Stimulated activated CD4-positive, alpha-beta T cell treated with anti-CD3 and anti-CD28 coated beads, Interleukin-4, amount 100 ng/mL, for 48 hours (primary cell): ENCODE measurements at regions not wholly inside any gene's neighbourhood (a gene's known extent, or its start where the extent isn't known, plus 50 kb on each side); places are given as distances from the start of the nearest gene placed in this dataset.

ENCODE experiments used
- DNase-seq, 2 donors: peaks; one replicate each; pipeline ENCODE4 v3.0.0-alpha.2; 2020; ENCODE audit warnings: low read depth in 2 of 2

- DNase-seq = no peak
Measured at GRCh38 chr2:12110481-12110880, 364.0 kb downstream of the LPIN1 start.

- no peak for DNase-seq
Measured at GRCh38 chr2:12113412-12113811, 367.0 kb downstream of the LPIN1 start.

DNA sequence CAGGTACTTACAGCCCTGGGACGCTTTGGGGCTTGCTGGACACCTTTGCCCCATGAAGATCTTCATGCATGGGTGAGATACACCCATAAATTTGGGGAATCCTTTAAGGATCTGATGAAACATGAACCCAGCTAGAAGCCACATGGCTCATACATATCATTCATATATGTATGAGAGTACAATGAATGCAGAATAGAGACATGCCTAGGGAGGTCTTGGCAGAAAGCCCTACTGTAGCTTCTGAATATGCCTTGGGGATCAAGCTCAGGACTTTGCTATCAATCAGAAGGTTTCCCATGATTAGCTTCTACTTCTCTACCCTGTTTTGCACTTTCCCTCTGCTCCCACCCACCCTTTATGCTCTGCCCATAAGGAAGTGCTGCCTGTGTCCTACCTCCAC is 368.4 kb downstream of the LPIN1 start:
- DNase-seq = no peak

- no peak for DNase-seq
Measured at GRCh38 chr2:12116228-12116750, 369.9 kb downstream of the LPIN1 start.

DNA sequence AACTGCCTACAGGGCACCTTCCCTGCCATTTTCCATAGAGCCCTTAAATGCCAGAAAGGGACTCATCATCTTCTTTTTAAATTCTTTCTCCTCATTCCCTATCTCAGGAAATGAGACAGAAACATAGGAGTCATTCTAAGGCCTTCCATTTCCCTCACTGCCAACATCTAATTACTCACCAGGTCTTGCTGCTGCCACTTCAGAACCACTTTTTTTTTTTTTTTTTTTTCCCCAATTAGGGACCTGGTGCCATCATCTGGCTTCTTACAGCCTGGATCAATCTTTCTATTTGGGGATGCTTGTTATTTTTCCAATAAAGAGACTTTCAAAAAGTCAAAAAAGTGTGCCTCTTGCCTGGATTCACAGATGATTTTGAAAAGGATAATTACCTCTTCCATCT is 373.4 kb downstream of the LPIN1 start:
- DNase-seq = no peak

DNA sequence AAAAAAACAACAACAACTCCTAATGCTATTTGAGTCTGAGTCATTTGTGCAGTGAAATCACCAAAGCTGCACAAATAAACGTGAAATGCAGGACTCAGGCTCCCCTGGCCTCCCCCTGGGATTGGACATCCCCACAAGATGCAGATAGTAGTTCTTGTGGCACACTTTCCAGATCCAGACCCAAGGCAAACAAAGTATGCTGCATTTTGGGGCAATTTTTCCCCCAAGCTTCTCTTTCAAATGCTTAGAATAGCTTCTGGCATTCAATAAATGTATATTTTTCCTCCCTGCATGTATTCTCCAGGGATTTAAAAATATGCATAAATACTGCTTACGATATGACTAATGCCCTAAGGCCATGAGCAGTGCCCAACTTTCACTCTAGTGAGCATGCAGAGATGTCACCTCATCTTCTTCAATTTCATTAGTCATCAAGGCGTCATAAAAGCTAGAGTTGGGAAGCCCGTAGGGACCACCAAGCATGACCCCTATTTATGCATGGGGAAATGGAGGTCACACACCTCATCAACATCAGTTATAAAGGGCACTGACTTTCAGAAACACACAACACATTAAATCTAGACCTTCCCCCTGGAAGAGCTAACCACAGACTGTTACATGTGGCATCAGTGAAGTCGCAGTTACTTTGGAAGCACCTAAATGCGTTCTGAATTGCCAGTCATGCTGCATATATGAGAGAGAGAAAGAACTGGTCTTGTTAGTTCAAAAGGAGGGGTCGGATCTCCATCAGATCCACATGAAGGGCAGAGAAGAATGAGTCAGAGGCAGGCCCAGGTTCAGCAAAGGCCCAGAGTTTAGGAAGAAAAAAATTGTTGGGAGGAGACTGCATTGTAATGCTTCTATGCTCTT is 374.1 kb downstream of the LPIN1 start:
- DNase-seq = no peak

- DNase-seq = no peak
Measured at GRCh38 chr2:12124790-12125189, 378.4 kb downstream of the LPIN1 start.

- no peak for DNase-seq
Measured at GRCh38 chr2:12126318-12126717, 379.9 kb downstream of the LPIN1 start.

DNA sequence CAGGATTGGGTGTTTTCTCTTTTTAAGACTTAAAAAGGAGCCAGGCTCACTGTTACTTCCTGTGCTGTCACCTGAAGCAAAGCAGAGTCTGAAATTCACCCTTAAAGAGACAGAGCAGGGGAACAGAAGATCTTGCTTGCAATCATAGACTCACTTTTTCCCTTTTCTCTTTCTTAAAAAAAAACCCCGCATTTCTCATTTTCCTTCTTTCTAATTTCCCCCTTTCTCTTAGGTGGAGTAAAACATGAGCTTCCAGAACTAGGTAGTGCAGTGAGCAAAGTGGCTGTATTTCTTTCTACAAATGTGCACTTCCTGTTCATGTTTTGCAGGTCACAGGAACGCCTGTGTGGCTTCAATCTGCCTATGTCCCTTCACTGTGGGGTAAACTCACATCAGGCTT is 381.2 kb downstream of the LPIN1 start:
- no peak for DNase-seq

DNA sequence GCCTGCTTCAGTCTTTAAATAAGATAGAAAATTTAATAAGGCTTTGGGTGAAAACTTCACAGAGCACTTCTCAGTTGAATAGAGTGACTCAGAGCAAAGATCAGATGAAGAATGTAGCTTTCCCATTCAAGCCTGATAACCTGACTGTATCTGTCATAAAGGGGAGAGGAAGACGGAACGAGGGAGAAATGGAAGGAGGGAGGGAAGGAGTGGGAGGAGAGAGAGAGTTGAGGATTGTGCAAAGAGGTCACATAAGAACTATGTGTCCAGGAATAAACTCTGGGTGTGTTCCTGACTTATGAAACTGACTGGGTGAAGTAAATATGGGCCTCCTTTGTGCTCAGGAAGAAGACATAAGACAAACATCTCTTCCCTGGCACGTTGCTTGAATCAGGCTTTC is 385.5 kb downstream of the LPIN1 start:
- no peak for DNase-seq

DNA sequence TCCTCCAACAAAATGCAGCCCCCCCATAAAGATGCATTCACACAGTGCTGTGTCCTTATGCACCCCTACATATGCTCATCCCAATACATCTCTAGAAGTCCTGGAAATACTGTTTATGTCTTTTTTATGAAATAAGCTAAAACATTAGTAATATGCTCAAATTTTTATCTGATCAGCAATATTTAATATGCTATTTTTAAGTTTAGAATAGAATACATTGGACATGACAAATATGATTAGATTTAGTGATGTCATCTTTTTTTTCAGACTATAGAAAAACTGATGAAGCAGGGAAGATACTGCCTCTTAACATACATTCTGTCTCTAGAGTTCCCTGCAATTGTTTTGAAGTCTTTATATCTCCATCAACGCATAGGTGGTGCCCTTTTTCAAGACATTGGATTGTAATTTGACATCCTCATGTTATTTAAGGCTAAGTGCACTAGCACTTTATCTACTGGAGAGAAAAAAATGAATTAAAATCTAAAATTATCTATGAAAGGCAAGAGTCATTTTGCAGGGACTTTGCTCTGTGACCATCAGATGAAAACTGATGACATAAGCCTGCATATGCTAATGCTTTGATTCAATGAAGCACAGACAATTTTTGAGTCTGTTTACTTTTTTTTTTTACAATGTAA is 395.3 kb downstream of the LPIN1 start:
- DNase-seq = no peak

DNA sequence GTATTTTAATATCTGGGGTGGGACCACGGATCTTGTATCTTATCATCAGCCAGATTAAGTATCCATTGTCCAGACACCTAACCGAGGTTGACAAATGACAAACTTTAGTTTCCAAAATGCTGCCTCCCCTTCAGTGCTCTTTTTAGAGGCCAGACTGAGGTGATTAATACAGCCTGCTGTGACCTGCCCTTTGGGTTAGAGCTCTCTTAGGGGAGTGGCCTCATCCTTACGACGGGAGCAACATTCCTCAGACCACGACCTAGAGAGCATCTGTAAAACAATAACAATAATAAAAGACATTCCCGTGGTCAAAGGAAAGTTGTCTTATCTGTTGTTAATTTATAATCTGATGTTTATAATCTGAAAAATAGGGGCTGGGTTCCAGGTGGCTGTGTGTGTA is 405.3 kb downstream of the LPIN1 start:
- no peak for DNase-seq

DNA sequence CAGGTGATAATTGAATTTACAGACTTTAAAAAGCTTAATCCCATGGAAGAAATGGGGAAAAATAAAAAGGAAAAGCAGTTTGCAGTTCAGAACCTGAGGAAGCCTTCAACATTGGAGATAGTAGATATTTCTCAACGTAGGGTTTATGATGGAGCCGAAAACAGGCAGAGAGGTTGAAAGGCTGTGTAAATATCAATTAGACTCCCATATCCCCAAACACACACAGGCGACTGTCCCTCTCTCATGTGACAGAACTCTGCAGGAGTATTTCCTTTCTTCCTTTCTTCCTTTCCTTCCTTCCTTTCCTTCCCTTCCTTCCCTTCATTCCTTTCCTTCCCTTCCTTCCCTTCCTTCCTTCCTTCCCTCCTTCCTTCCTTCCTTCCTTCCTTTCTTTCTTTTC is 406.5 kb downstream of the LPIN1 start:
- DNase-seq = no peak

DNA sequence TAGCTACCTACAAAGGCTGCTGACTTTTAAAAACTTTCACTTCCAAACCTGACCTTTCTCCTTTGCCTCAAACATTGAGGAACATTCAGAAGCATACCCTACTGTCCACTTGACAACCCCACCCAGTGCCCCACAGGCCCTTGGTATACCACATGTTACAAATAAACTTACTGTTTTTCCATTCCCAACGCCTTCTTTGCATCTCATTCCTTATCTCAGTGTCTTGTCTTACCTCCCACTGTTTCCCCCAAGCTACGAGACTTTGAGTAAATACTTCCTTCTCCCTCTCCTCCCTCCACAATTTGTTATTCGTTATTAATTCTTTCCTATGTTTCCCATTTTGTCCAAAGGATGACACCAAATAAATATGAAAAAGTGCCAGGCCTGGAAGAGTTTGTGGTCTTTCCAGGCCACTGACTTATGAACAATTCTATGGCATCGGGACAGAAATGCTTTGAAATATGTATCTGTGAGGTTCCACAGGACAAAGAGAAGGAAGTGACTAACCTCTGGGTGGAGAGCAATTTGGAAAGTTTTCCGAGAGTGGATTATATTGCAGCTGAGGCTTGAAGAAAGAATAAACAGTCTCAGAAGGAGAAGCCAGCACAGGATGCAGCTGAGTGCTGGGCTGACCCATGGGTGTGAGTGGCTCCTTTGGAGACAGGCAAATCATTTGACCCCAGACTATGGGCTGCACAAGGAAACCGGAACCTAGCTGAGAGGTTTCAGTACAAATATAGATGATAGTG is 409.0 kb downstream of the LPIN1 start:
- no peak for DNase-seq

- DNase-seq = no peak
Measured at GRCh38 chr2:12156349-12156748, 409.9 kb downstream of the LPIN1 start.

GRCh38 chr2:12161085-12161484 is 414.7 kb downstream of the LPIN1 start:
- DNase-seq = no peak

DNA sequence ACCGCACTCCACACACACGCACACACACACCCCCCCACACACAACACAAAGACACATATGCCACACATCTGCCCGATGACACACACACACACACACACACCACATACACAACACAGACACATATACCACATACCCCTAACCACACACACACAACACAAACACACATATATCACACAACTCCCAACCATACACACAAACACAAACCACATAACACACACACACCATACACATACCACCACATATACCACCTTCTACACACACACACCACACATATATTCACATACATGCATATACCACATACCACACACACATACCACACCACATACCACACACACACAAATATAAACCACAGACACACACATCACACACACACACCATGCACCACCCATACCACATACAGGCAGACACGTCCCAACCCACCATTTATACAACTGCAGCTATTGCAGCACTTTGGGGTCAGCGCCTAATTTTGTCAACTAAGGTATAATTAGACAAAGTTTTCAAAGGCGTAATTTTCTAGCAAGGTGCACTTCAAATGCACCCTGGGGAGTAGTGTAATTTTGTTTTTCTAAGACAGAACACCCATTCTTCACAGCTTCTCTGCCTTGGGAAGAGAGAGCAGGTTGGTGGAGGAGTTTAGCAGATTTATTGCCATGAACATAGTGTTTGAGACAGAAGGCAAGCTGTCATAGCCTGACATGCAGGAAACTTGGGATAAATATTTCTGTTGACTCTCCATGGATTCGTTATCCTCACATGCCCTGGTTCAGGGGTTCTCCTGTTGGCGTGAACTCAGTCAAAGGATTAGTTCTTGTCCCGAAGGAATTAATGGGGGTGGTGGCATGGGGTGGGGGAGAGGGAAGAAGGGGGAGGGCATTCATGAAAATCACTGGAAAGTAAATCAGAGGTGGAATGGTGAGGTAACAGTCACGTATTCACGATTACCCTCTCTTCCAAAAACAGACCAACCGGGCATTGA is 416.1 kb downstream of the LPIN1 start:
- no peak for DNase-seq

DNA sequence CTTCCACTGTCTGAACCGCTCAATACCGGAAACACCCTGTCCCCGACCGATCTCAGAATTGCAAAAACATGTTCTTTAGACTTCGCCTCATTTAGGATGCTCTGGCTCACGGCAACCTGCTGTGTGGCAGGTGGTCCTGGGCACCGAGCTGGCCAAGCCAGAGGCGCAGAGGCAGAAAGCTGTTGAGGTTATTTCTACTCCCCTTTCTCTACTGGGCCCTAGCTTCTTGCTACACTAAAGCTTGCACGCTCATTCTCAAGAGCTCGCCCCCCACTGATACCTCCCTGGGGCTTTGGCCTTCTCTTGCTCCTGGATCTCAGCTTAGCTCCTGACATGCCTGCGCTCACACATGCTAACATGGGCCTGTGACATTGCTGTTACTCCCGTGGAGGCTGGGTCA is 417.4 kb downstream of the LPIN1 start:
- no peak for DNase-seq

DNA sequence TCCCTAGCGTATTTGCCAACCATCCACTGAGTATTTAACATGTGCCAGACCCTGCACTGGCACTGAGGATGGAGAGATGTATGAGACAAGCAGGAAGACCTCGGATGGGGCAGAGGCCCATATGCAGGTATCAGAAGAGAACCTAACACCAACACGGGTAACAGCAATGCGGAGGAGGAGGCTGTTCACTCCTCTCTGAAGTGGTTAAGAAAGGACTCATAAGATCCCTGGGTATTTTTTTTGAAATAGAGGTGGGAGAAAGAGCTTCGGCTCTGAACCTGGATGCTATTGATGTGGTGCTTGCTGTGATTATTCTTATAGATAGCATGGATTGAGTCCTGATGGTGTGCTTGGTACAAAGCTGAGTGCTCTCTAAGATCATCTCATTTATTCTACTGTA is 418.3 kb downstream of the LPIN1 start:
- DNase-seq = no peak

DNA sequence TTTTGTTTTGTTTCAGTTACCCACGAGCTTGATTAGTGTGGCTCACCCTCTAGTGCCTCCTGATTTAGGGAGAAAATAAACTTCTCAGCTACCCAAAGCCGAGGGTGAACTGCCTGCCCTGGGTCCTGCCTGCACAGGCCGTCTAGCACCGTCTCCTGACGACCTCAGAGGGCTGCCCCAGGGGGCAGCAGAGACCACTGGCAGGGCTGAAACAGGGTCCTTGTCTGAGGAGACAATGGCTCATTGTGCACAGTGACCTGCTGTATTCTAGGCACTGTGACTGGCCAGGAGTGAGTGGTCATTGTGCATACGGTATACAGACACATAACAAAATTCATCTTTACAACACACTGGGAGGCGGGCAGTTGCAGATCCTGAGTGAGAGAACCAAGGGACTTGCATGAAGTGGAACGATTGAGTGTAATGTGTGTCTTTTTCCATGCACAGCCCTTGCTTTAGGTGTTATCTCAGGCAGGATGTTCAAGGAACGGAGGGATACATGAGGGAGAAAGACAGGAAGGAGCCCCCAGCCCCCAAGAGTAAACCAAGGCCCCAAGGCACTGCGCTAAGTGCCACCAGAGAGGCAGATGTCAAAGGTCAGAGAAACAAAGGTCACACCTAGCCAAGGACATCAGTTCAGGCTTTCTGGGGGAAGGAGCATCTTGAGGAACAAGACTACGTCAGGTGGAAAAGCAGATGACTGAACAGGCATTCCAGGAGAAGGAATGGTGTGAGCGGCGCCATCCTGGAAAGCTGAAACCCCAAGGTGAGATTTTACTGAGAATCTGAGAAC is 421.3 kb downstream of the LPIN1 start:
- no peak for DNase-seq
